Panc1 (cell line): ENCODE measurements at regions not wholly inside any gene's neighbourhood (a gene's known extent, or its start where the extent isn't known, plus 50 kb on each side); places are given as distances from the start of the nearest gene placed in this dataset.

ENCODE experiments used
- CTCF ChIP-seq: fragments of 450-650 bp; IDR thresholded peaks from 2 replicates; pipeline ENCODE4 v1.5.1; 2017; ENCODE audit warnings: mild to moderate bottlenecking
- POLR2AphosphoS5 ChIP-seq: IDR thresholded peaks from 2 replicates; pipeline ENCODE4 v1.6.1; 2012; ENCODE audit warnings: mild to moderate bottlenecking, low read depth, low read length, moderate library complexity
- REST ChIP-seq, 2 experiments: IDR thresholded peaks; 2 replicates each; pipeline ENCODE4 v1.6.1; 2011 to 2012; ENCODE audit warnings: low read depth in 2 of 2, control low read depth in 1 of 2, low read length in 1 of 2, mild to moderate bottlenecking in 1 of 2, moderate library complexity in 1 of 2; ENCODE audit not compliant: insufficient read depth in 1 of 2
- SIN3A ChIP-seq: IDR thresholded peaks from 2 replicates; pipeline ENCODE4 v1.6.1; 2012; ENCODE audit warnings: low read depth, mild to moderate bottlenecking, low read length, moderate library complexity, borderline replicate concordance; ENCODE audit not compliant: insufficient read depth
- TCF7L2 ChIP-seq: IDR thresholded peaks from 2 replicates; pipeline ENCODE4 v1.6.1; 2011; ENCODE audit warnings: mild to moderate bottlenecking, low read depth, low read length, inconsistent platforms

GRCh38 chr10:86601956-86602602, 52.3 kb upstream of the OPN4 start:
- TF ChIP-seq POLR2AphosphoS5 (no peak), REST (IDR thresholded peaks at IDR 0.05; ENCODE audit: insufficient read depth in 1 of 2, low read depth in 2 of 2, low read length in 1 of 2) (no peak), CTCF (no peak), SIN3A (no peak), TCF7L2 (no peak)
